ENCODE measurements at regions not wholly inside any gene's neighbourhood (a gene's known extent, or its start where the extent isn't known, plus 50 kb on each side); places are given as distances from the start of the nearest gene placed in this dataset.

GRCh38 chr4:186790630-186791029 is 67.0 kb upstream of the FAT1 start:
- TF ChIP-seq GATA3 (IDR thresholded peaks at IDR 0.05; ENCODE audit: low read depth, low read length) = no peak
- TF ChIP-seq GATA2 (IDR thresholded peaks at IDR 0.05; ENCODE audit: low read depth, low read length) = no peak
